H1 (cell line): ENCODE measurements at regions not wholly inside any gene's neighbourhood (a gene's known extent, or its start where the extent isn't known, plus 50 kb on each side); places are given as distances from the start of the nearest gene placed in this dataset.

Experiments
- SIRT6 ChIP-seq: IDR thresholded peaks from one replicate; pipeline ENCODE4 v1.7.1; 2012; ENCODE audit warnings: low read length, inconsistent platforms
- SP4 ChIP-seq: IDR thresholded peaks from 2 replicates; pipeline ENCODE4 v1.6.1; 2012; ENCODE audit warnings: low read length, inconsistent platforms
- YY1 ChIP-seq: IDR thresholded peaks from 2 replicates; pipeline ENCODE4 v1.6.1; 2011; ENCODE audit warnings: low read depth, mild to moderate bottlenecking, low read length

DNA sequence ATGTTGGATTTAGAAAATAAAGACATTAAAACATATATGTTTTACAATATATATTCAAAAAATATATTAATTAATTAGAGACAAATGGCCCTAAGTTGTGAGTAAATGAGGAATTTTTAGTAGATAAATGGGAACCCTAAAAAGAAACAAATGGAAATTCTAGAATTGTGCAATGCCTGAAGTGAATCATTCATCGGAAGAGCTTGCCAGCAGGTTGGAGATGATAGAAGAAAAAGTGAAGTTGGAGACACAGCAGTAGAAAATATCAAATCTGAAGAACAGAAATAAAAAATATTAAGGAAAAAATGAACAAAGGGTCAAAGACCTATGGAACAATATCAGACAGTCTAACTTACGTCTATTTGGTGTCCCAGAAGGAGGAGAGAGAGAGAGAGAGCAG is 109.4 kb upstream of the NEDD9 start (continued):
- TF ChIP-seq SIRT6 = no peak
- no peak for TF ChIP-seq YY1
- no peak for TF ChIP-seq SP4
- TF ChIP-seq, all 59 proteins: peak for 0
